ENCODE measurements at regions not wholly inside any gene's neighbourhood (a gene's known extent, or its start where the extent isn't known, plus 50 kb on each side); places are given as distances from the start of the nearest gene placed in this dataset.
"Not testable (repeated sequence)": the region's sequence is repeated elsewhere in the genome, so short reads cannot be mapped to it uniquely, and the experiment has no call there.

- DNase-seq (ENCODE audit: low read depth): not testable (repeated sequence)
Observed at GRCh38 chr6:86731631-86732030, 205.7 kb upstream of the HTR1E start.

GRCh38 chr6:86730772-86731171, 206.6 kb upstream of the HTR1E start:
- not testable (repeated sequence) for DNase-seq (ENCODE audit: low read depth)

GRCh38 chr6:86730216-86730615, 207.1 kb upstream of the HTR1E start:
- no peak for DNase-seq (ENCODE audit: low read depth)

- no peak for DNase-seq (ENCODE audit: low read depth)
Observed at GRCh38 chr6:86728976-86729375, 208.4 kb upstream of the HTR1E start.

- DNase-seq (ENCODE audit: low read depth): no peak
Observed at GRCh38 chr6:86724695-86725094, 212.6 kb upstream of the HTR1E start.

GRCh38 chr6:86723729-86724128, 213.6 kb upstream of the HTR1E start:
- DNase-seq (ENCODE audit: low read depth): no peak

- DNase-seq (ENCODE audit: low read depth): no peak
Observed at GRCh38 chr6:86723151-86723550, 214.2 kb upstream of the HTR1E start.

- no peak for DNase-seq (ENCODE audit: low read depth)
Observed at GRCh38 chr6:86722131-86722530, 215.2 kb upstream of the HTR1E start.

- DNase-seq (ENCODE audit: low read depth): no peak
Observed at GRCh38 chr6:86715676-86716075, 221.7 kb upstream of the HTR1E start.

GRCh38 chr6:86712039-86712438, 225.3 kb upstream of the HTR1E start:
- no peak for DNase-seq (ENCODE audit: low read depth)

- DNase-seq (ENCODE audit: low read depth): no peak
Observed at GRCh38 chr6:86707545-86708120, 229.7 kb upstream of the HTR1E start.

- no peak for DNase-seq (ENCODE audit: low read depth)
Observed at GRCh38 chr6:86706449-86706848, 230.9 kb upstream of the HTR1E start.

GRCh38 chr6:86701228-86701627, 236.1 kb upstream of the HTR1E start:
- not testable (repeated sequence) for DNase-seq (ENCODE audit: low read depth)

GRCh38 chr6:86686496-86686895, 250.8 kb upstream of the HTR1E start:
- no peak for DNase-seq (ENCODE audit: low read depth)

GRCh38 chr6:86685230-86685797, 252.0 kb upstream of the HTR1E start:
- DNase-seq (ENCODE audit: low read depth): no peak

- DNase-seq (ENCODE audit: low read depth): no peak
Observed at GRCh38 chr6:86683132-86683908, 254.0 kb upstream of the HTR1E start.

- DNase-seq (ENCODE audit: low read depth): no peak
Observed at GRCh38 chr6:86682297-86682696, 255.0 kb upstream of the HTR1E start.

GRCh38 chr6:86681140-86681539, 256.2 kb upstream of the HTR1E start:
- DNase-seq (ENCODE audit: low read depth): not testable (repeated sequence)

GRCh38 chr6:86672125-86672524, 265.2 kb upstream of the HTR1E start:
- DNase-seq (ENCODE audit: low read depth): not testable (repeated sequence)

- DNase-seq (ENCODE audit: low read depth): no peak
Observed at GRCh38 chr6:86657192-86657591, 280.1 kb upstream of the HTR1E start.

- DNase-seq (ENCODE audit: low read depth): no peak
Observed at GRCh38 chr6:86629123-86629522, 308.2 kb upstream of the HTR1E start.

GRCh38 chr6:86619428-86619827, 317.9 kb upstream of the HTR1E start:
- no peak for DNase-seq (ENCODE audit: low read depth)

GRCh38 chr6:86615299-86615698, 322.0 kb upstream of the HTR1E start:
- DNase-seq (ENCODE audit: low read depth): no peak

Measured in GM04504 (cell line).